ENCODE measurements at regions not wholly inside any gene's neighbourhood (a gene's known extent, or its start where the extent isn't known, plus 50 kb on each side); places are given as distances from the start of the nearest gene placed in this dataset.
"Not testable (repeated sequence)": the region's sequence is repeated elsewhere in the genome, so short reads cannot be mapped to it uniquely, and the experiment has no call there.

DNA sequence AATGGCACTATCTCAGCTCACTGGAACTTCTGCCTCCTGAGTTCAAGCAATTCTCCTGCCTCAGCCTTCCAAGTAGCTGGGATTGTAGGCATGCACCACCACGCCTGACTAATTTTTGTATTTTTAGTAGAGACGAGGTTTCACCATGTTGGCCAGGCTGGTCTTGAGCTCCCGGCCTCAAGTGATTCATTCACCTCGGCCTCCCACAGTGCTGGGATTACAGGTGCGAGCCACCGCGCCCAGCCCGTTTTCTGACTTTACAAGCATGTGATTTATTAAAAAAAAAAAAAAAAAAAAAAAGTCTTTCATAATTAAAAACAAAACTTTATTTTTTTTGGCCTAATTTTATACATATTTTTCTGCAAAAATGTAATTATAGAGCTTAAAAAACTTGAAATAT is 64.8 kb upstream of the DGKB start:
- not testable (repeated sequence) for DNase-seq (ENCODE audit: low spot score)

GRCh38 chr7:14962778-14963177 is 60.2 kb upstream of the DGKB start:
- no peak for DNase-seq (ENCODE audit: low spot score)

GRCh38 chr7:14960721-14961120 is 58.2 kb upstream of the DGKB start:
- DNase-seq (ENCODE audit: low spot score) = no peak

DNA sequence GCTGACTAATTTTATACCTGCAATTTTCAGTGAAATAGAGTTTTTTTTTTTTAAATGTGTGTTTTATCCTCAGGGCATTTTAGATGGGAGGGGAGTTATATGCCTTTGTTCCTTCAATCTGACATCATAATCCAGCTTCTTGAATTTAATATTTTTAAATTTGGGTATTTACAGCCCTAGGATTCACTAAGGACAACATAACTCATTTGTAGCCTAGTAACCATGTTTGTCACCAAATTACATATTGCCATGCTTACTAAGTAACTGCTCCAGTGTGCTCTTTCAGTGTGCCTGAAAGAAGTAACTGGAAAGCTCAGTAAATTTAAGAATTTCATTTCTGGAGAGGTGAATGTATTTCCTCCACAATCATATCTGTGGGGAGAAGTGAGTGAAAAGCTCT is 56.8 kb upstream of the DGKB start:
- no peak for DNase-seq (ENCODE audit: low spot score)

- no peak for DNase-seq (ENCODE audit: low spot score)
Observed at GRCh38 chr7:14954035-14954434, 51.5 kb upstream of the DGKB start.
